B cell (primary cell): ENCODE measurements at regions not wholly inside any gene's neighbourhood (a gene's known extent, or its start where the extent isn't known, plus 50 kb on each side); places are given as distances from the start of the nearest gene placed in this dataset.

Source experiments
- ATAC-seq: fragments of 200-7000 bp; cut with Tn5 transposase; one replicate; pipeline ENCODE4 v1.10.0; 2021; ENCODE audit warnings: low read depth, mild to moderate bottlenecking, moderate number of reproducible peaks, moderate library complexity
- CTCF ChIA-PET: fragments of 350-600 bp; sonication (Branson Sonifier 250); formaldehyde crosslinking; loops from one replicate; lab custom pipeline; 2021; ENCODE audit warnings: antibody characterized with exemption, inconsistent platforms; lab: Charles Lee
- POLR2A ChIA-PET: fragments of 350-600 bp; sonication (Branson Sonifier 250); formaldehyde crosslinking; loops from one replicate; lab custom pipeline; 2021; ENCODE audit warnings: antibody characterized with exemption; lab: Charles Lee
- DNase-seq: peaks from one replicate; pipeline ENCODE4 v3.0.0; 2013
- H2AFZ ChIP-seq: 2 replicates; pipeline ENCODE4 v1.6.1; 2012; ENCODE audit warnings: mild to moderate bottlenecking, low read depth, low read length; ENCODE audit not compliant: insufficient read depth, poor library complexity, severe bottlenecking
- H3K27ac ChIP-seq, 2 donors: 1 replicate in 1 of 2; 2 replicates in 1 of 2; pipeline ENCODE4 v1.5.1; 2012 to 2013; ENCODE audit warnings: low read length in 2 of 2, mild to moderate bottlenecking in 2 of 2, moderate library complexity in 1 of 2
- H3K27me3 ChIP-seq, 4 experiments: fragments of 200-600 bp in 1 of 4; sonication (generic) in 1 of 4; replicated peaks in 1 of 4; 1 replicate in 2 of 4; 2 replicates in 2 of 4; pipeline versions ENCODE4 v1.6.1 to v1.7.0; 2013 to 2016; ENCODE audit warnings: low read length in 3 of 4, mild to moderate bottlenecking in 2 of 4, mixed read lengths in 1 of 4, moderate library complexity in 1 of 4; ENCODE audit not compliant: insufficient read depth in 4 of 4, control insufficient read depth in 3 of 4; ENCODE audit errors: control extremely low read depth in 1 of 4
- H3K36me3 ChIP-seq, 2 experiments: replicated peaks in 1 of 2; 1 replicate in 1 of 2; 2 replicates in 1 of 2; pipeline versions ENCODE4 v1.6.1 to v1.7.1; 2013; ENCODE audit warnings: low read length in 1 of 2; ENCODE audit not compliant: insufficient read depth in 2 of 2, control insufficient read depth in 1 of 2; ENCODE audit errors: control extremely low read depth in 1 of 2, extremely low read depth in 1 of 2
- H3K4me1 ChIP-seq, 2 donors: fragments of 200-600 bp in 1 of 2; sonication (generic) in 1 of 2; 1 replicate in 1 of 2; 2 replicates in 1 of 2; pipeline versions ENCODE4 v1.5.1 to v1.6.1; 2013 to 2017; ENCODE audit warnings: low read length in 2 of 2; ENCODE audit not compliant: control insufficient read depth in 2 of 2, insufficient read depth in 2 of 2
- H3K4me2 ChIP-seq: replicated peaks from 2 replicates; pipeline ENCODE3; 2012; ENCODE audit warnings: mild to moderate bottlenecking, low read depth, low read length; ENCODE audit not compliant: poor library complexity, severe bottlenecking
- H3K4me3 ChIP-seq, 5 experiments: fragments of 200-600 bp in 1 of 5; sonication (generic) in 1 of 5; 1 replicate in 3 of 5; 2 replicates in 2 of 5; pipeline versions ENCODE4 v1.5.1 to v1.7.0; 2011 to 2016; ENCODE audit warnings: low read length in 4 of 5, mild to moderate bottlenecking in 4 of 5, low read depth in 2 of 5, control low read depth in 1 of 5, moderate library complexity in 1 of 5; ENCODE audit not compliant: insufficient read depth in 1 of 5; ENCODE audit errors: control extremely low read depth in 1 of 5, extremely low read depth in 1 of 5
- H3K79me2 ChIP-seq: fragments of 200-600 bp; sonication (generic); one replicate; pipeline ENCODE4 v1.6.0; 2016; ENCODE audit warnings: low read length; ENCODE audit not compliant: control insufficient read depth, insufficient read depth
- H3K9ac ChIP-seq: fragments of 200-600 bp; sonication (generic); 2 replicates; pipeline ENCODE4 v1.6.1; 2017; ENCODE audit warnings: mild to moderate bottlenecking, low read length, moderate library complexity
- H3K9me3 ChIP-seq, 3 donors: one replicate each; pipeline versions ENCODE4 v1.6.1 to v1.7.1; 2013; ENCODE audit warnings: low read length in 2 of 3; ENCODE audit not compliant: control insufficient read depth in 2 of 3, insufficient read depth in 1 of 3; ENCODE audit errors: control extremely low read depth in 1 of 3
- H4K20me1 ChIP-seq: 2 replicates; pipeline ENCODE4 v1.6.0; 2012; ENCODE audit warnings: mild to moderate bottlenecking, low read length; ENCODE audit not compliant: insufficient read depth, control insufficient read depth, poor library complexity, severe bottlenecking
- H3K27ac Mint-ChIP-seq: one replicate; pipeline ENCODE4 v1.8.0; 2021; ENCODE audit warnings: mixed read lengths
- H3K27me3 Mint-ChIP-seq: one replicate; pipeline ENCODE4 v1.8.0; 2021; ENCODE audit warnings: mixed read lengths
- H3K4me1 Mint-ChIP-seq: one replicate; pipeline ENCODE4 v1.8.0; 2021; ENCODE audit warnings: mixed read lengths
- H3K4me3 Mint-ChIP-seq: one replicate; pipeline ENCODE4 v1.8.0; 2021; ENCODE audit warnings: mixed read lengths
- H3K9me3 Mint-ChIP-seq: one replicate; pipeline ENCODE4 v1.8.0; 2022; ENCODE audit warnings: mixed read lengths; ENCODE audit not compliant: insufficient read depth
- CTCF ChIP-seq: fragments of 200-600 bp; IDR thresholded peaks from one replicate; pipeline ENCODE4 v1.8.0; 2022; ENCODE audit warnings: antibody characterized with exemption, mild to moderate bottlenecking
- EZH2 ChIP-seq: IDR thresholded peaks from 2 replicates; pipeline ENCODE4 v1.6.1; 2012; ENCODE audit warnings: borderline replicate concordance, low read depth, mild to moderate bottlenecking, moderate library complexity, low read length; ENCODE audit not compliant: insufficient read depth, poor library complexity, severe bottlenecking
- WGBS: methylation state at CpG from one replicate; pipeline ENCODE4 v1.1.5; 2013; ENCODE audit warnings: missing lambda C conversion rate; ENCODE audit not compliant: insufficient coverage; 5-methylcytosine and 5-hydroxymethylcytosine counted together
- intact Hi-C: fragments of 100-400 bp; cut with micrococcal nuclease; formaldehyde crosslinking; loops from one replicate; pipeline ENCODE4 v1.10.0; 2022

- Histone ChIP-seq H3K9ac (no peak overlapping the region), H3K4me2 (no peak overlapping the region), H2AFZ (no peak overlapping the region), H3K27ac (no peak overlapping the region), H3K4me3 (no peak overlapping the region), H3K36me3 (no peaks in the 10 kb centered on the region), H3K27me3 (no peaks in the 10 kb centered on the region), H4K20me1 (no peaks in the 10 kb centered on the region), H3K79me2 (no peaks in the 10 kb centered on the region), H3K4me1 (no peaks in the 10 kb centered on the region), H3K9me3 (no peaks in the 10 kb centered on the region)
- Mint-ChIP-seq H3K4me1 (no peaks in the 10 kb centered on the region), H3K9me3 (no peaks in the 10 kb centered on the region), H3K27ac (no peak overlapping the region), H3K27me3 (no peaks in the 10 kb centered on the region), H3K4me3 (no peak overlapping the region)
- ATAC-seq = no peak
- ChIA-PET POLR2A (no interaction called here), CTCF (no interaction called here)
- no peak for DNase-seq
- no peak for TF ChIP-seq CTCF
- TF ChIP-seq EZH2 = no peak
- intact Hi-C loops = no loop called here
- no CpG with 5 or more reads among the region's 6 CpGs for WGBS
Measured at GRCh38 chr5:145465474-145466263, 369.5 kb downstream of the PRELID2 start.

GRCh38 chr5:145464171-145464570 lies 371.0 kb downstream of the PRELID2 start:
- Histone ChIP-seq H3K9ac (no peak overlapping the region), H2AFZ (no peak overlapping the region), H3K27ac (no peak overlapping the region), H3K27me3 (no peaks in the 10 kb centered on the region), H3K4me3 (no peak overlapping the region), H3K9me3 (no peaks in the 10 kb centered on the region), H3K4me2 (no peak overlapping the region), H3K4me1 (no peaks in the 10 kb centered on the region), H3K36me3 (no peaks in the 10 kb centered on the region), H4K20me1 (no peaks in the 10 kb centered on the region), H3K79me2 (no peaks in the 10 kb centered on the region)
- no peak for DNase-seq
- TF ChIP-seq EZH2 (no peak), CTCF (no peak)
- H3K4me1 Mint-ChIP-seq = no peaks in the 10 kb centered on the region
- H3K27me3 Mint-ChIP-seq = no peaks in the 10 kb centered on the region
- ATAC-seq = no peak
- H3K9me3 Mint-ChIP-seq = no peaks in the 10 kb centered on the region
- no peak overlapping the region for H3K27ac Mint-ChIP-seq
- POLR2A ChIA-PET = no interaction called here
- WGBS = no CpG with 5 or more reads among the region's 1 CpG
- intact Hi-C loops = no loop called here
- CTCF ChIA-PET = interaction anchor here (0.6 kb wide), 1 partner anchor 387 kb away, joined by 3 read pairs; no protein-coding TSS in a partner anchor
- H3K4me3 Mint-ChIP-seq = no peak overlapping the region
